ENCODE measurements at regions not wholly inside any gene's neighbourhood (a gene's known extent, or its start where the extent isn't known, plus 50 kb on each side); places are given as distances from the start of the nearest gene placed in this dataset.

DNA sequence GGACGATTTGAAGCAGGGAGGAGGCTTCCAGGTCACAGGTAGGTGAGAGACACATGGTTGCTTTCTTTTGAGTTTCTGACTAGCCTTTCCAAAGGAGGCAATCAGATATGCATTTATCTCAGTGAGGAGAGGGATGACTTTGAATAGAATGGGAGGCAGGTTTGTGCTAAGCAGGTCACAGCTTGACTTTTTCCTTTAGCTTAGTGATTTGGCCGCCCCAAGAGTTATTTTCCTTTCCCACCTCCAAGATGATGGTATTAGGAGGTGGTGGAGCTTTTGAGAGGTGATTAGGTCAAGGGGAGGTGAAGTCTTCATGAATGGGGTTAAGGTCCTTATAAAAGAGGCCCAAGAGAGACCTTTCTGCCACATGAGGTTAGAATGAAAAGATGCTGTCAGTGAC is 443.7 kb downstream of the TYW1 start:
- TF ChIP-seq, protein P1, sequence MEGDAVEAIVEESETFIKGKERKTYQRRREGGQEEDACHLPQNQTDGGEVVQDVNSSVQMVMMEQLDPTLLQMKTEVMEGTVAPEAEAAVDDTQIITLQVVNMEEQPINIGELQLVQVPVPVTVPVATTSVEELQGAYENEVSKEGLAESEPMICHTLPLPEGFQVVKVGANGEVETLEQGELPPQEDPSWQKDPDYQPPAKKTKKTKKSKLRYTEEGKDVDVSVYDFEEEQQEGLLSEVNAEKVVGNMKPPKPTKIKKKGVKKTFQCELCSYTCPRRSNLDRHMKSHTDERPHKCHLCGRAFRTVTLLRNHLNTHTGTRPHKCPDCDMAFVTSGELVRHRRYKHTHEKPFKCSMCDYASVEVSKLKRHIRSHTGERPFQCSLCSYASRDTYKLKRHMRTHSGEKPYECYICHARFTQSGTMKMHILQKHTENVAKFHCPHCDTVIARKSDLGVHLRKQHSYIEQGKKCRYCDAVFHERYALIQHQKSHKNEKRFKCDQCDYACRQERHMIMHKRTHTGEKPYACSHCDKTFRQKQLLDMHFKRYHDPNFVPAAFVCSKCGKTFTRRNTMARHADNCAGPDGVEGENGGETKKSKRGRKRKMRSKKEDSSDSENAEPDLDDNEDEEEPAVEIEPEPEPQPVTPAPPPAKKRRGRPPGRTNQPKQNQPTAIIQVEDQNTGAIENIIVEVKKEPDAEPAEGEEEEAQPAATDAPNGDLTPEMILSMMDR (IDR thresholded peaks at IDR 0.05 in 4 of 5, conservative IDR thresholded peaks at IDR 0.05 in 1 of 5) = no peak
- TF ChIP-seq POLR2A (IDR thresholded peaks at IDR 0.05) = no peak

Measured in gastrocnemius medialis (tissue), 4 donors.